ENCODE measurements at regions not wholly inside any gene's neighbourhood (a gene's known extent, or its start where the extent isn't known, plus 50 kb on each side); places are given as distances from the start of the nearest gene placed in this dataset.

- H3K9ac ChIP-seq (ENCODE audit: low read length), result no peak overlapping the region
- ChIA-PET POLR2A (no interaction called here), RAD21 (ENCODE audit: low non-redundant PET in 1 of 2, low total read pairs in 2 of 2, uncharacterized antibody in 2 of 2, unreplicated experiment in 2 of 2) (no interaction called here), CTCF (no interaction called here)
- no peaks in the 10 kb centered on the region for H3K4me1 ChIP-seq (ENCODE audit: control insufficient read depth in 1 of 2, insufficient read depth in 2 of 2, low read length in 2 of 2)
- no peaks in the 10 kb centered on the region for H3K9me2 ChIP-seq (ENCODE audit: insufficient read depth)
- no TSS peak for BruUV-seq (replicated peaks)
- H3K4me3 ChIP-seq (replicated peaks in 1 of 2; ENCODE audit: low read depth in 1 of 2, low read length in 2 of 2), result no peak overlapping the region
- no peak overlapping the region for H2AFZ ChIP-seq (ENCODE audit: low read depth, low read length, poor library complexity, severe bottlenecking)
- intact Hi-C loops (cut with micrococcal nuclease), result no loop called here
- no peaks in the 10 kb centered on the region for H3K79me2 ChIP-seq (ENCODE audit: insufficient read depth, low read length)
- H3K36me3 ChIP-seq (ENCODE audit: control insufficient read depth in 1 of 2, insufficient read depth in 2 of 2, low read length in 2 of 2), result no peaks in the 10 kb centered on the region
- no peak for ATAC-seq
- H3K9me3 ChIP-seq (ENCODE audit: control insufficient read depth in 1 of 2, insufficient read depth in 1 of 2, low read depth in 1 of 2, low read length in 2 of 2), result no peaks in the 10 kb centered on the region
- no peaks in the 10 kb centered on the region for H4K20me1 ChIP-seq (ENCODE audit: insufficient read depth)
- H3K27ac ChIP-seq (ENCODE audit: low read depth, low read length), result no peak overlapping the region
- H3K4me2 ChIP-seq (ENCODE audit: low read length), result no peak overlapping the region
- no peak for DNase-seq (ENCODE audit: low read depth, low spot score)
- TF ChIP-seq ZNF274 (IDR thresholded peaks at IDR 0.05; ENCODE audit: low read depth, low read length), result no peak
- no peak for TF ChIP-seq EGR1 (IDR thresholded peaks at IDR 0.05; ENCODE audit: low read depth)
- TF ChIP-seq RAD21 (IDR thresholded peaks at IDR 0.05; ENCODE audit: low read depth), result no peak
- no peak for TF ChIP-seq ATF3 (IDR thresholded peaks at IDR 0.05)
- TF ChIP-seq POLR2A (IDR thresholded peaks at IDR 0.05; ENCODE audit: borderline replicate concordance, extremely low read depth, insufficient read depth, insufficient read length), result no peak
- TF ChIP-seq SRF (IDR thresholded peaks at IDR 0.05; ENCODE audit: low read depth), result no peak
- TF ChIP-seq FOSL1 (IDR thresholded peaks at IDR 0.05; ENCODE audit: low read depth), result no peak
- no peak for TF ChIP-seq YY1 (IDR thresholded peaks at IDR 0.05; ENCODE audit: extremely low read depth, insufficient replicate concordance, low read depth, low read length)
- no peak for TF ChIP-seq EZH2phosphoT487 (IDR thresholded peaks at IDR 0.05; ENCODE audit: borderline replicate concordance)
- TF ChIP-seq EZH2 (IDR thresholded peaks at IDR 0.05), result no peak
- no peak for TF ChIP-seq SP1 (IDR thresholded peaks at IDR 0.05; ENCODE audit: low read depth)
- no peak for TF ChIP-seq ZFX (IDR thresholded peaks at IDR 0.05)
- TF ChIP-seq CEBPB (IDR thresholded peaks at IDR 0.05; ENCODE audit: low read depth), result no peak
- no peaks in the 10 kb centered on the region for H3K27me3 ChIP-seq (ENCODE audit: insufficient read depth, low read length)
Observed at GRCh38 chr3:102000620-102001209, 151.4 kb downstream of the NFKBIZ start.

- RAD21 ChIA-PET (ENCODE audit: low non-redundant PET in 1 of 2, low total read pairs in 2 of 2, uncharacterized antibody in 2 of 2, unreplicated experiment in 2 of 2), result no interaction called here
- TF ChIP-seq JUND (IDR thresholded peaks at IDR 0.05), result no peak
- no peak for TF ChIP-seq SIN3A (IDR thresholded peaks at IDR 0.05; ENCODE audit: low read depth)
- TF ChIP-seq ZBTB33 (IDR thresholded peaks at IDR 0.05; ENCODE audit: extremely low read depth, insufficient replicate concordance, low read length), result no peak
- no peak for TF ChIP-seq SP1 (IDR thresholded peaks at IDR 0.05; ENCODE audit: low read depth)
- no peak for TF ChIP-seq ZFX (IDR thresholded peaks at IDR 0.05)
- TF ChIP-seq EZH2 (IDR thresholded peaks at IDR 0.05), result no peak
- TF ChIP-seq MAX (IDR thresholded peaks at IDR 0.05), result no peak
- TF ChIP-seq CEBPB (IDR thresholded peaks at IDR 0.05; ENCODE audit: low read depth), result no peak
- no peak for TF ChIP-seq TCF7L2 (IDR thresholded peaks at IDR 0.05; ENCODE audit: borderline replicate concordance, extremely low read depth, insufficient read depth, insufficient read length)
- TF ChIP-seq POLR2AphosphoS5 (IDR thresholded peaks at IDR 0.05; ENCODE audit: low read depth, low read length), result no peak
Observed at GRCh38 chr3:102002056-102002455, 152.7 kb downstream of the NFKBIZ start.

More at GRCh38 chr3:102002056-102002455, 152.7 kb downstream of the NFKBIZ start:
- no TSS peak for BruUV-seq (replicated peaks)
- POLR2A ChIA-PET, result no interaction called here
- H3K4me3 ChIP-seq (replicated peaks in 1 of 2; ENCODE audit: low read depth in 1 of 2, low read length in 2 of 2), result no peak overlapping the region
- no peaks in the 10 kb centered on the region for H3K9me2 ChIP-seq (ENCODE audit: insufficient read depth)
- intact Hi-C loops (cut with micrococcal nuclease), result no loop called here
- DNase-seq (ENCODE audit: low read depth, low spot score), result no peak
- no peak for ATAC-seq
- H3K27ac ChIP-seq (ENCODE audit: low read depth, low read length), result no peak overlapping the region
- H3K9me3 ChIP-seq (ENCODE audit: control insufficient read depth in 1 of 2, insufficient read depth in 1 of 2, low read depth in 1 of 2, low read length in 2 of 2), result no peaks in the 10 kb centered on the region
- no peaks in the 10 kb centered on the region for H3K79me2 ChIP-seq (ENCODE audit: insufficient read depth, low read length)
- H3K4me2 ChIP-seq (ENCODE audit: low read length), result no peak overlapping the region
- no peaks in the 10 kb centered on the region for H4K20me1 ChIP-seq (ENCODE audit: insufficient read depth)
- H3K4me1 ChIP-seq (ENCODE audit: control insufficient read depth in 1 of 2, insufficient read depth in 2 of 2, low read length in 2 of 2), result no peaks in the 10 kb centered on the region
- no peak overlapping the region for H3K9ac ChIP-seq (ENCODE audit: low read length)
- CTCF ChIA-PET, result no interaction called here
- no peaks in the 10 kb centered on the region for H3K27me3 ChIP-seq (ENCODE audit: insufficient read depth, low read length)
- H2AFZ ChIP-seq (ENCODE audit: low read depth, low read length, poor library complexity, severe bottlenecking), result no peak overlapping the region
- H3K36me3 ChIP-seq (ENCODE audit: control insufficient read depth in 1 of 2, insufficient read depth in 2 of 2, low read length in 2 of 2), result no peaks in the 10 kb centered on the region

Data from HCT116 (cell line).